GM21576 (cell line): ENCODE measurements at regions not wholly inside any gene's neighbourhood (a gene's known extent, or its start where the extent isn't known, plus 50 kb on each side); places are given as distances from the start of the nearest gene placed in this dataset.
"Not testable (repeated sequence)": the region's sequence is repeated elsewhere in the genome, so short reads cannot be mapped to it uniquely, and the experiment has no call there.

Experiments used
- ATAC-seq: cut with Tn5 transposase; IDR thresholded peaks from one replicate; pipeline ENCODE4 v1.9.1; 2021; ENCODE audit warnings: mild to moderate bottlenecking, moderate library complexity; ENCODE audit not compliant: unreplicated experiment

DNA sequence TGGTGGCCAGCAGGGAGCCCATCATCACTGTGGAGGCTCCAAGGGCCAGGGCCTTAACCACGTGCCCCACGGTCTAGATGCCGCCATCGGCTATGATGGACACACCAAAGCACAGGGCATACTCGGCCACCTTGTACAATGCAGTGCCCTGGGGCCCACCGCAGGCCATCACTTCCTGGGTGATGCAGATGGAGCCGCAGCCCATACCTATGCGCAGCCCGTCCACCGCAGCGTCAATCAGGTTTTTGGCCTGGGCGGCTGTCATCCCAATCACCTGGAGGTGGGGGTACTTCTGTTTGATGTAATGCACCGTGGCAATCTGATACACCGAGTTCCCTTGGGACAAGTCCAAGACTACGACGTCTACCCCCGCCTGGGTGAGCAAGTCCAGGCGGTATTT, 153.3 kb upstream of the ZSWIM2 start:
- ATAC-seq: no peak

- ATAC-seq: no peak
Observed at GRCh38 chr2:187001248-187001647, 152.3 kb upstream of the ZSWIM2 start.

GRCh38 chr2:186995092-186995491, 146.1 kb upstream of the ZSWIM2 start:
- ATAC-seq: no peak

- ATAC-seq: no peak
Observed at GRCh38 chr2:186992597-186992996, 143.6 kb upstream of the ZSWIM2 start.

DNA sequence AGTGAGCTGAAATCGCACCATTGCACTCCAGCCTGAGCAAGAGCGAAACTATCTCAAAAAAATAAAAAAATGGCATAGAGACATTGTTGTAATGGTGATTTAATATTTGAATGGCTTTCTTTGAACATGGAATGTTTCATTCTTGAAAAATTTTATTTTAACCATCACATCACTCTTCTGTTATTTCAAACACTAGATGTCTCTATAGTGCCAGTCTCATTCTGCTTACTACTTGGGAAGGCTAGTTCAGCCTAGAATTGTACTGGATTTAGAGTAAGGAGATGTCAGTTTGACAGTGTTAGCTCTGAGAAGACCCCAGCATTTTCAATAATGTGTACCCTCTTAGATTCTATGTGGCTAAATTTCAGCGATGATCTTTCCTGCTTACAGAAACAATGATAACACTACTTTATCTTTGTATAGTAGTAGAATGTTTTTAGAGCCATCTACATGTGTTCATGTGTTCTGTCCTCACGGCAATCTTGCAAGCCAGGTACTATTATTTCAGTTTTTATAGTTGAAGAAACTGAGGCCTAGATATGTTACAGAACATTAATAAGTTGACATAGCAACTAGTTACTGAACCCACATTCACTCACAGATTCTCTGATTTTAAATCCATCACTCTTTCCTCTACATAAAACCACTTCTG, 142.9 kb upstream of the ZSWIM2 start:
- ATAC-seq: no peak

- no peak for ATAC-seq
Observed at GRCh38 chr2:186984966-186985365, 136.0 kb upstream of the ZSWIM2 start.

DNA sequence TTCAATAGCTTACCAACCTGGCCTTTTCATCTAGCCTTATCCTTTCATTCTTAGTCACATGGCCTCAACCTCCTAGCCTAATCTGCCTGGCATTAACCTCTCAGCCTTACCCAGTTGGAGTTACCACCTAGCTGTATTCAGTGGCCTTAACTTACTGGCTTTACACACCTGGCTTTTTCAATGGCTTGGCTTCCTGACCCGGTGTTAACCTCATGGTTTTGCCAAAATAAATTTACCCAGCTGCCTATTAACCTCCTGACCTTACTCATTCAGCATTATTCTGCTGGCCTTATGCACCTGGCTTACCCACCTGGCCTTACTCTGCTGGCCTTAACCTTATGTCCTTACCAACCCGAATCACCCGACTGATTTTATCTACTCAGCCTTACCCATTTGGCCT, 135.5 kb upstream of the ZSWIM2 start:
- no peak for ATAC-seq

- ATAC-seq: no peak
Observed at GRCh38 chr2:186980787-186981550, 132.0 kb upstream of the ZSWIM2 start.

- no peak for ATAC-seq
Observed at GRCh38 chr2:186980117-186980442, 131.1 kb upstream of the ZSWIM2 start.

DNA sequence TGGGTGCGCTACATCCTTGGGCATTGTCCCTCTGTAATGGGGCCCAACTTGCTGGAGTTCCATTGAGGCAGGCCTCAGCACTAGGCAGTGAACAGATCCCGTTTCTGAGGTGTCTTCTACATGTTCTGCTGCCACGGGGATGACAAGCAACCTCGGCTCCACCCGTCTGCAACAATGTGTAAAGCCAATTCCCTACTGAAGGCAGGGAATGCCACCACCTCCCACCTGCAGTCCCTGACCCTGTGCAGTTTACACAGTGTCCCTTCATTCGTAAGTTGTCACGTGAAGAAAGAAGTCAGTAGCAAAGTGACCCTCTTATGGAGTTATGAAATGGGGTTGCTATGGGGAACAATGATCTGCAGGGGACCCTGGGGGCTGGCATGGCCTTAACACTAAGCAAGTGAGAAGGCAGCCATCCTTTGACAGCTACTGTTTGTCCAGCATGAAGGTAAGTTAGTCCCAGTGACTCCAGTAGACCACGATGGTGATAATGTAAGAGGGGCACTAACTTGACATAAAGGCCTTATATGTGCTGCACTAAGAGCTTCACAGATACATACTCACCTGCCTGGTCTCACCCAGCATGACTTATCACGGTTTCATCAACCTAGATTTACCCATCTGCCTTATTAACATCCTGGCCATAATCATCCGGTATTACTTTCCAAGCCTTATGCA, 130.6 kb upstream of the ZSWIM2 start:
- no peak for ATAC-seq

- ATAC-seq: no peak
Observed at GRCh38 chr2:186977433-186978045, 128.6 kb upstream of the ZSWIM2 start.

GRCh38 chr2:186976329-186976728, 127.4 kb upstream of the ZSWIM2 start:
- ATAC-seq: no peak

DNA sequence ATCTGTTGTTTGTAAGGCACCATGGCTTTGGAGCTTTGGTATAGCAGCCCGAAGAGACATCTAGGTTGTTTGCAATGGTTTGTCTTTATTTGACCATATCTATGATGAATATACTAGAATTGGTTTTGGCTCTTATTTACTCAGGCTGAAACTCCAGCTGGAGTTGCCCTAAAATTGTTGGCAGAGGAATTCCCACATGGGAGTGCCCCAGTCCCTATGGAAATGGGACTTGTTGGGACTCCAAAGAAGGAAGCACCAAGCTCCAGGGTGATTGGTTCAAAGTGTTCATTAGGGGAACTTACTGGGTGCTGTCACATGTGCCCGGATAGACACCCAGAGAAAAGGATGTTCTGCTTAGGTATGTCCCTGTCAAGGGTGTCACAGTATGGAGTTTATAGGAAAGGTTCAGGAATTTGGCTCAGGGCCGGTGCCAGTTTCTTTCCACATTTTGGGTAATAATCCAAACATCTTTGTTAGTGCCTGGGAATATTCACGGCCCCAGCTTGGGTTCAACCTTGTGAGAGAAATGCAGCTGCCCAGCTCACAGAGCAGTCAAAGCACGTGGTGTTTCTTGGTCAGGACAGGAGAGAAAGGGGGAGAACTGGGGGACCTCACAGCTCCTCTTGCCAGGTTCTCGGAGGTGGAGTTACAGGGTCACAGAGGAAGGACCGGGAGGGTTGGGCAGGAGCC, 123.5 kb upstream of the ZSWIM2 start:
- ATAC-seq: no peak

- ATAC-seq: peak; percentile 90
Observed at GRCh38 chr2:186968277-186968676, 119.3 kb upstream of the ZSWIM2 start.

GRCh38 chr2:186966015-186966414, 117.0 kb upstream of the ZSWIM2 start:
- ATAC-seq: no peak

DNA sequence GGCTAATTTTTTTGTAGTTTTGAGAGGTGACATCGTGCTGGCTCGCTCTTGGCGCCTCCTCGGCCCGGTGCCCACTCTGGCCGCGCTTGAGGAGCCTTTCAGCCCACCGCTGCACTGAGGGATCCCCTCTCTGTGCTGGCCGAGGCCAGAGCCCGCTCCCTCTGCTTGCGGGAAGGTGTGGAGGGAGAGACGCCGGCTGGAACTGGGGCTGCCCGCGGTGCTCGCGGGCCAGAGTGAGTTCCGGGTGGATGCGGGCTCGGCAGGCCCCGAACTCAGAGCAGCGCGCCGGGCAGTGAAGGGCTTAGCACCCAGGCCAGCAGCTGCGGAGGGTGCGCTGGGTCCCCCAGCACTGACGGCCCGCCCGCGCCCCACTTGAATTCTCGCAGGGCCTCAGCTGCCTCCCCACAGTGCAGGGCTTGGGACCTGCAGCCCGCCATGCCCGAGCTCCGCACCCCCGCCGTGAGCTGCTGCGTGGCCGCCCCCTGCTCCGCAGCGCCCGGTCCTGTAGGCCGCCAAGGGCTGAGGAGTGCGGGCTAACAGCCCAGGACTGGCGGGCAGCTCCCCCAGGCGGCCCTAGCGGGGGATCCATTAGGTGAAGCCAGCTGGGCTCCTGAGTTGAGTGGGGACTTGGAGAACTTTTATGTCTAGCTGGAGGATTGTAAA, 113.2 kb upstream of the ZSWIM2 start:
- ATAC-seq: no peak

DNA sequence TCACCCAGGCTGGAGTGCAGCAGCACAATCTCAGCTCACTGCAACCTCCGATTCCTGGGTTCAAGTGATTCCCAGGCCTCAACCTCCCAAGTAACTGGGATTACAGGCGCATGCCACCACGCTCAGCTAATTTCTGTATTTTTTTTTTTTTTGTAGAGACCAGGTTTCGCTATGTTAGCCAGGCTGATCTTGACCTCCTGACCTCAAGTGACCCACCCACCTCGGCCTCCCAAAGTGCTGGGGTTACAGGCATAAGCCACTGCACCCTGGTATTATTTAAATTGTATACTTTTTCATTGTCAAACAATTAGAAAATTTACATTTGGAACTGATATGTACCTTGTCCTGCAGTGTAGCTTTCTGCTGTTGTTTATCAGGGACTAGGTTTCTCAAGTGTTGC, 111.3 kb upstream of the ZSWIM2 start:
- ATAC-seq: not testable (repeated sequence)

- no peak for ATAC-seq
Observed at GRCh38 chr2:186959486-186959885, 110.5 kb upstream of the ZSWIM2 start.

- ATAC-seq: no peak
Observed at GRCh38 chr2:186950694-186951093, 101.7 kb upstream of the ZSWIM2 start.

GRCh38 chr2:186949726-186950256, 100.8 kb upstream of the ZSWIM2 start:
- ATAC-seq: no peak
